AG09309 (cell line): ENCODE measurements at regions not wholly inside any gene's neighbourhood (a gene's known extent, or its start where the extent isn't known, plus 50 kb on each side); places are given as distances from the start of the nearest gene placed in this dataset.

Experiments used
- DNase-seq: peaks from one replicate; pipeline ENCODE4 v3.0.0-alpha.2; 2010; ENCODE audit warnings: low read depth
- H3K4me3 ChIP-seq: 2 replicates; pipeline ENCODE4 v1.5.1; 2011; ENCODE audit warnings: mild to moderate bottlenecking, low read depth, low read length, moderate library complexity; ENCODE audit not compliant: control insufficient read depth
- TF ChIP-seq, protein P1 (sequence below): IDR thresholded peaks from 2 replicates; pipeline ENCODE4 v1.5.1; 2011; ENCODE audit warnings: mild to moderate bottlenecking, low read depth, low read length, inconsistent platforms; ENCODE audit not compliant: insufficient read depth, control insufficient read depth; ENCODE audit errors: missing control alignments

DNA sequence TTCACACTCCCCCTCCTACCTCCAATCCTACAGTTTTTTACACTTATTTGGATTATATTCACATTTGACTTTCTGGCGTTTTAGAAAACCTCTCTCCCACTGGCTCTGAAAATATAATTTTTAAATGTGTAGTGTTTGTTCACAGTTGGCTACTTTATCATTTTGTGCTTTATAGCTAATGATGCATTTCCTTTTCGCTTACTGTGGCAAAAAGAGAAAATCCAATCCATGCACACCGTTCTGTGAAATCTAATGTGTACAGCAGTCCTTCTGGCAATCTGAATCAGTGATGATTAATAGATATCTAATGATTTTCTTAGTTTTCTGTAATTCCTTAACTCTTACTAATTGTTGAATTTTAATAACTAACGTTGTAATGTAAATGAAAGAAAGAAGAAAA is 271.5 kb downstream of the ARAP2 start:
- TF ChIP-seq, protein P1, sequence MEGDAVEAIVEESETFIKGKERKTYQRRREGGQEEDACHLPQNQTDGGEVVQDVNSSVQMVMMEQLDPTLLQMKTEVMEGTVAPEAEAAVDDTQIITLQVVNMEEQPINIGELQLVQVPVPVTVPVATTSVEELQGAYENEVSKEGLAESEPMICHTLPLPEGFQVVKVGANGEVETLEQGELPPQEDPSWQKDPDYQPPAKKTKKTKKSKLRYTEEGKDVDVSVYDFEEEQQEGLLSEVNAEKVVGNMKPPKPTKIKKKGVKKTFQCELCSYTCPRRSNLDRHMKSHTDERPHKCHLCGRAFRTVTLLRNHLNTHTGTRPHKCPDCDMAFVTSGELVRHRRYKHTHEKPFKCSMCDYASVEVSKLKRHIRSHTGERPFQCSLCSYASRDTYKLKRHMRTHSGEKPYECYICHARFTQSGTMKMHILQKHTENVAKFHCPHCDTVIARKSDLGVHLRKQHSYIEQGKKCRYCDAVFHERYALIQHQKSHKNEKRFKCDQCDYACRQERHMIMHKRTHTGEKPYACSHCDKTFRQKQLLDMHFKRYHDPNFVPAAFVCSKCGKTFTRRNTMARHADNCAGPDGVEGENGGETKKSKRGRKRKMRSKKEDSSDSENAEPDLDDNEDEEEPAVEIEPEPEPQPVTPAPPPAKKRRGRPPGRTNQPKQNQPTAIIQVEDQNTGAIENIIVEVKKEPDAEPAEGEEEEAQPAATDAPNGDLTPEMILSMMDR: no peak

DNA sequence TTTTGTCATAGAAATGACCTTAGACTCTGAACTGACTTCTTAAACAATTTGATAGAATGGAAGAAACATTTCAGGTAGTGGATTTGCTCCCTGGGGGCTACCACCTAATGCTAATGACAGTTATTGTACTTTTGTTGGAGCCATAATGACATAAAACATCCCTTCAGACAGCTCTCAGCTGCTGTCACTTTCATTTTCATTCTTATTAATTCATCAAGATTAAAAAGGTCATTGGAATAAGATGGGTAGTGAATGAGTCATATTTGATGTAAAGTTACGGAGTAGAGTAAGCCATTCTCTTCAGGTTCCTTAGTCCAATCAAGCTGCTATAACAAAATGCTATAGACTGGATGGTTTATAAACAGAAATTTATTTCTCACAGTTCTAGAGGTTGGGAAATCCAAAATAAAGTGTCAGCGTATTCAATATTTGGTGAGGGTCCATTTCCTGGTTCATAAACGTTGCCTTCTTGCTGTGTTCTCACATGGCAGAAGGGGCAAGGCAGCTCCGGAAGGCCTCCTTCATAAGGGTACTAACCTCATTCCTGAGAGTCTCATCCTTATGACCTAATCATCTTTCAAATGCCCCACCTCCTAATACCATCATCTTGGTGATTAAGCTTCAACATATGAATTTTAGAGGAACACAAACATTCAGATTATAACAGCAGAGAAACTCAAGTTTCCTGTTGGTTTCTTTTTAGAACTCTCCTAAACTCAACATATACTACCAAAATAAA is 268.5 kb downstream of the ARAP2 start:
- TF ChIP-seq, protein P1: no peak
- DNase-seq: no peak
- H3K4me3 ChIP-seq: no peak overlapping the region

More for the DNA sequence above, 271.5 kb downstream of the ARAP2 start:
- no peak for DNase-seq
- H3K4me3 ChIP-seq: no peak overlapping the region

DNA sequence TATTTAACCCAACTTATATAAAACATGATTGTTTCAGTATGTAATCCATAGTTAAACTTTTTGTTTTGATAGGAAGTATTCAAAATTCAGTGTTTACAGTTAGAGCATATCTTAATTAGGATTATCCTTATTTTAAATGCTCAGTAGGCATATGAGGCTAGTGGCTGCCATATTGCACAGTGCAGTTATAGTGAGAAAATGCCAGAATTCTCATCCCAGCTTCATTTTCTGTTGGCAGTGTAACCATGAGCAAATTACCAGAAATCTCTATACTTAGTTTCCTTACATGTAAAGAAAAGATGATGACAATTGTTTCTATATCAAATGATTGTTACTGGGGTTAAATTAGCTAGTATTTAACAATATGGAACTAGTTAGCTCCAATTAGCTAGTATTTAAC is 265.8 kb downstream of the ARAP2 start:
- TF ChIP-seq, protein P1: no peak
- DNase-seq: no peak
- no peak overlapping the region for H3K4me3 ChIP-seq

DNA sequence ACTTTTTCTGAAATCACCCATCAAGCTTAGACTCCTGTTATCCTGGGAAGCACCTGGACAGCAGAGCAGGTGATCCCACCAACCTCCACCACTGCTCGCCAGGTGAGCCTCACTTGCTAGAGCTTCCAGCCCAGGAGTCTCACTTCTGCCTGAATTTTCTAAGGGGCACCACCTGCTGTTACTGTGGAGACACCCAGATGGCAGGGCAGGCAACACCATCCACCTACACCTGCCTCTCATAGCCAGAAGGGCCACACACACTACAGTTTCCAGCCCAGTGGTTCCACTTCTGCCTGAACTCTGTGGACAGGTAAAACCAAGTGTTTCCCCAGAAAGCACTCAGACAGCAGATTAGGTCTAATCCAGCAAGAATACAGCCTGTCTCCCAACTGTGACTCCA is 262.0 kb downstream of the ARAP2 start:
- TF ChIP-seq, protein P1: no peak

DNA sequence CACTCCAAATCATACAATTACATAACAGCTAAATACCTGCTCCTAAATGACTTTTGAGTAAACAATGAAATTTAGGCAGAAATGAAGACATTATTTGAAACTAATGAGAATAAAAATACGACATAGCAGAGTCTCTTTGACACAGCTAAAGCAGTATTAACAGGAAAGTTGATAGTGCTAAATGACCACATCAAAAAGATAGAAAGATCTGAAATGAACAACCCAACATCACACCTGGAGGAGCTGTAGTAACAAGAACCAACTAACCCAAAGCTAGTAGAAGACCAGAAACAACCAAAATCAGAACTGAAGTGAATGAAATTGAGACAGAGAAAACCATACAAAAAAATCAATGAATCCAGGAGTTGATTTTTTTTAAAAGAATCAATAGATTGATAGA is 257.8 kb downstream of the ARAP2 start:
- DNase-seq: no peak
- TF ChIP-seq, protein P1: no peak
- no peak overlapping the region for H3K4me3 ChIP-seq

More for the DNA sequence above, 262.0 kb downstream of the ARAP2 start:
- no peak overlapping the region for H3K4me3 ChIP-seq
- DNase-seq: no peak

DNA sequence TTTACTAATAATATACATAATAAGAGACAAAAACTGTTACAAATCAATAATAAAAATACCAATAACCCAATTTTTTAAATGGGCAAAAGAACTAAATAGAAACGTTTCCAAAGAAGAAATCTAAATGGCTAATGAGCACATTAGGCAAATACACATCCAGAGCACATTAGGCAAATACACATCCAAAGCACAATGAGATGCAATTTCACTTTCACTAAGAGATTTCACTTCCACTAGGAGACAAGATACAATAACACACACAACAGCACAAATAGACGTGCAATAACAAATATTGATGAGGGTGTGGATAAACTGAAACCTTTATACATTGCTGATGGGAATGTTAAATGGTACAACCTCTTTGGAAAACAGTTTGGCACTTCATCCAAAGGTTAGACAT is 250.7 kb downstream of the ARAP2 start:
- TF ChIP-seq, protein P1: no peak
- H3K4me3 ChIP-seq: no peak overlapping the region
- DNase-seq: no peak
